GM19463 (cell line): ENCODE measurements at regions not wholly inside any gene's neighbourhood (a gene's known extent, or its start where the extent isn't known, plus 50 kb on each side); places are given as distances from the start of the nearest gene placed in this dataset.
A peak's percentile ranks its signal among the peaks of the same experiment; 100 is the strongest.

Source experiments
- ATAC-seq: cut with Tn5 transposase; IDR thresholded peaks from one replicate; pipeline ENCODE4 v1.9.1; 2021; ENCODE audit warnings: mild to moderate bottlenecking, moderate library complexity; ENCODE audit not compliant: unreplicated experiment

DNA sequence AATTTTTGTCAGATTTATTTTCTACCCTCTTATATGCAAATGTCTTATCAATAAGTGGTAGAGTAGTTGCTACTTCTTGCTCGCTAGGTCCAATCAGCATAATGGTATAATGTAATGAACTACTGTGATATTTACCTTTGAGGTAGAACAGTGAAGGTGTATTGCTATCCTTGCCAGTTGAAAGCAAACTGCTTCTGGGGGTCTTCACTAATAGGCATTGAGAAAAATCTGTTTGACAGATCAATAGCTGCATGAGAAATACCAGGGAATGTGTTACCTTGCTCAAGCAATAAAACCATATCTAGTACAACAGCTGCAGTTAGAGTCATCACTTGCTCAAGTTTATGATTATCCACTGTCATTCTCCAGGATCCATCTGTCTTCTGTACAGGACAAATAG, 50.1 kb upstream of the EFEMP1 start:
- ATAC-seq = no peak

DNA sequence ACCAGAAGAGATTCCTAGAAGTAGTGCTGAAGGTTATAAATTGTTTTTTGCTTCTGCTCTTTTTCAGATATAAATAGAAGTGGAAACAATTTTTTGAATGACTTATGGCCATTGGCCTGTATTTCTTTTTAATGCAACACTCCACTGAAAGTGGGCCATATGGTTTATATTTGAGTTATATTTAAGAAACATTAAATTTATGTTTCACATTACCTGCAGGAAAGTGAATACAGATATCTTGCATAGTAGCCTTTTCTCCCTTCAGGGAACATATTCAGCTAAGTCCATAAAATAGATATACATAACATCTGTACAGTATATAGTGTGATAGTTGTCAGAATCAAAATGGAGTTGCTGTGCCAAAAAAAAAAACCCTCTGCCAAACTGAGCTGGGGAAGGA, 53.1 kb upstream of the EFEMP1 start:
- no peak for ATAC-seq

GRCh38 chr2:55985406-55985805, 61.8 kb upstream of the EFEMP1 start:
- peak; percentile 91 for ATAC-seq

- ATAC-seq = no peak
Observed at GRCh38 chr2:55986001-55986400, 62.4 kb upstream of the EFEMP1 start.

- no peak for ATAC-seq
Observed at GRCh38 chr2:55986700-55987440, 63.3 kb upstream of the EFEMP1 start.

DNA sequence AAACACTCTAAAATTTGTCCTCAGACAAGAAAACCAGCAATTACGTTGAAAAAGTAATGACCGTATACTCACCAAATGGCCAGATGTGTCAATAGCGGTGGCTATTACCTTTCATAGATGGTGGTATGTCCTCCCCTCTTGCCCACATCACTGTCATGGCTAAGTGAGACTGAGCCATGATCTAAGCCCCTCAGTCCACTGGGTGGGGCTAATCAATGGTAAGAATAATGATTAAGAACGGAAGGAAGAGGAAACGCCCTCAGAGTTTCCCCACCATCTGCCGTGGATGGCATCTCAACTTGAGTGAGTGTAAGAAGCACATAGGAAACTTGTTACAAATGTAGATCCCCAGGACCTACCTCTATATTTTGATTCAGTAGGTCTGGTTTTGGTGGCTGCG, 65.8 kb upstream of the EFEMP1 start:
- ATAC-seq = no peak

GRCh38 chr2:55992455-55992854, 68.9 kb upstream of the EFEMP1 start:
- no peak for ATAC-seq

DNA sequence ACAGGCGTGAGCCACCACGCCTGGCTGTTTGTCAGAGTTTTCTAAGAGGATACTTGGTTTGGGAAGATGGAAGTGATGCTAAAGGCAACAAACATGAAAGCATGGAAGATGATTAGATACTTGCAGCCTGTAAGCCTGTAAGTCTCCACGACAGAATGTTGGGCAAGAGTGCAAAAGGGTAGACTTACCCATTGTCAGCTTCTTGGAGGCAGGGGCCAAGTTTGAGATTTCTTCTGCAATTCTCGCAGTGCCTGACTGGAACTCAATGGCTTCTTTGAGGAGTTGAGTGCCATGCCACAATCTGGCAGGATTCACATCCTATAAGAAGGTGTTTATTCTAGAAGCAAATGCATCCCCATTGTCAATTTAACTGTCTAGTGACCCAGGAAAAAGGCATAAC, 70.1 kb upstream of the EFEMP1 start:
- no peak for ATAC-seq

DNA sequence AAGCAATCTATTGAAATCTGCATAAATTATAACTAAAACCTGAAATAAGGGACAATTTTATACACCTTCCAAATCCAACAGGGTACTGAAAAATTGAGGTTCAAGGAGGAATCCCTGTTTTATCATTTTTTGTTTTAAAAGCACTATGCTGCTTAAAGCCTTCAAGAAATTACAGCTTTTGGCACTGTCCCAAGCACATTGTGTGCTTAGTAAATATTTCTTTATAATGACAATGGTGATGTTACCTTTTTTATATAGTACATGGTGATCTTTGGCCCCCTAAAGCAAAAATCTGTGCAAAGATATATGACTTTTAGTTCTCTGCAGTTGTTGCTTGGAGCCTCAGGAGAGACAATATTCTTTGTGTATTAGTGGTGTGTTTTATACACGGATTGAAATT, 71.6 kb upstream of the EFEMP1 start:
- ATAC-seq = no peak

- no peak for ATAC-seq
Observed at GRCh38 chr2:55995902-55996301, 72.3 kb upstream of the EFEMP1 start.

DNA sequence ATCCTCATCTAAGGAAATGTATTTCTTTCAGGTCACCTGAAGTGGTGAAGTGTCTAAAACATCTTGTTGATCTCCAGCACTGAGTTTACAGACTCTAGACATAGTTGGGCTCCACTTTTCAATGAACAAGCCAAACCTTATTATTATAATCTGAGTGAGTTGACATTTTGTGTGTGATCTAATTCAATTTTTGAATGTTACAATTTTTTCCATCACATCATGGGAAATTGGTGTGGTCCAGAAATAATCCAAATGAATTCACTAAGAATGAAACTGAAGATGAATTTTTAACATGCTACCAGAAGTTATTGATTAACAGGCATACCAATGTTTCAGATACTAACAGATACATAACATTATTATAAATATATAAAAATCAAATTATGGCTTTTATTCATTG, 75.6 kb upstream of the EFEMP1 start:
- no peak for ATAC-seq

- ATAC-seq = no peak
Observed at GRCh38 chr2:55999790-56000189, 76.2 kb upstream of the EFEMP1 start.

- ATAC-seq = no peak
Observed at GRCh38 chr2:56001947-56002346, 78.4 kb upstream of the EFEMP1 start.

DNA sequence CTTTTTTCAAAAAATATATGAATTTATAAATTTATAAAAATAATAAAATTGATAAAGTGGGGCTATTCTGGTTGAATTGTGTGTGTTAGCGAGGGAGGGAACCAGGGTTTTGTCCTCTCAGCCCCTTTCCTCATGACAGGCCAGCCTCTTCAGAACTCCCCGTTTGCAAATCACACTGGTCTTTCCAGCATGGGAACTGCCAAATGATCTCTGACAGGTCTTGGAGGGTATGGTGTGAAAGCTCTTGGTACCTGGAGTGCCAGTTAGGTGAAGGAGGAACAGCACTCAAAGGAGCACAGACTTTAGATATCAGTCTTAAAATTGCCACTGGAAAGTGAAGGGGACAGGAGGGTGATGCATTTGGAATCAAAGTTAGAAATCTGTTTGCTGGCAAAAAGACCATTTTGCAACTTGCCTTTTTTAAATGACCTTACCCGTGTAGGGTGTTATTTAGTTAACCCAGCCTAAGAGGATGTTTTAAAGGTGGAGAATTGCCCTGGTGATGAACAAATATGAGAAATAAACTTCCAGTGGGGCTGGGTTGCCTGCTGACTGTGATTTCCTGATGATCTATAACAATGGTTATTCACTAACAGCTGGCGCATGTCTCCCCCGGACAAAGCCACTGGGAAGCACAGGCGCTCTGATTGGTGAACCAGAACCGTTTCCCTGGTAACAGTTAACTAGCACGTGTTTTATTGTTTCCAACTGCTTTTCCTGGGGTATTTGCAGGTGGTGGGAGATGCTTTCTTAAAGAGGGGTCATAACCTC, 85.3 kb upstream of the EFEMP1 start:
- no peak for ATAC-seq

GRCh38 chr2:56009758-56010458, 86.3 kb upstream of the EFEMP1 start:
- ATAC-seq = no peak

GRCh38 chr2:56011624-56012023, 88.0 kb upstream of the EFEMP1 start:
- ATAC-seq = no peak

DNA sequence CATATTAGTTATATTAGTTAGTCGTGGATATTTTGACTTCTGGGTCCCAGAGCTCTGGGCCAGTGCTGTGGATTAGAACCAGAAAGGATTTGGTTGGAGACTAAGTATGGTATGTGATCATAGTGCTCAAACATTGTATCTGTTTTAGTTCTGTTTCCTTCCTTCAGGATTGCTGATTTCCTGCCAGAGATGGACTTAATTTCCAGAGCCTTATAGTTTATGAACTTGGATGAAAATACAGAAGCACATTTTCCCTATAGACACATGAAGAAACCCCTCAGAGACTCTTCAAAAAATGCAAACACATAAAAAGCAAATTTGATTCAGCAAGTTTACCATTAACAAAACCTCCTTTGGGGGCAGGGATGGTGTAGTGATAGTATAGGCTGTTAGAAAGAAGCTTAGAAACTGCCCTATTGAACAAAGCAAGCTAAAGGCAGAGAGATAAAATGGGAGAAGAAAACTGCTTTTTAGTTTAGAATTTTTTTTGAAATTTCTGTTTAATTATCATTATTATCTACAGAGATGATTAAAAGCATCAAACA, 88.7 kb upstream of the EFEMP1 start:
- ATAC-seq = no peak

DNA sequence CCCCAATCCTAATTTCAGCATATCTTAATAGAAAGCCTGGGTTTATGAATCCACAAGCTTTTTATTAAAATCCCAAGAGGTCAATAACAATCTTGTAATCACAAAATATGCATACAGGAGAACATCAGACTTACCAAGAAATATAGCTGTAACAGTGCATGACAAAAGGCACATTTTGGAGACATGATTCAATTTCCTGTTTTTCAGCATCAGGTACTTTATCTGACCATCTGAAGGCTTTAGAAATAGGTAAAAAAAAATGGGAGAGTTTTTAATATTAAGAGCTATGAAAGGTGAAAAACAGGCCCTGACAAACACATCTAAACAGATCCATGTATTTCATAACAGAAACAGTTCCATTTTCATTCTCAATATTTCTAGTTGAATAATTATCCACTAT, 89.9 kb upstream of the EFEMP1 start:
- ATAC-seq = no peak

- ATAC-seq = no peak
Observed at GRCh38 chr2:56014046-56014730, 90.6 kb upstream of the EFEMP1 start.

DNA sequence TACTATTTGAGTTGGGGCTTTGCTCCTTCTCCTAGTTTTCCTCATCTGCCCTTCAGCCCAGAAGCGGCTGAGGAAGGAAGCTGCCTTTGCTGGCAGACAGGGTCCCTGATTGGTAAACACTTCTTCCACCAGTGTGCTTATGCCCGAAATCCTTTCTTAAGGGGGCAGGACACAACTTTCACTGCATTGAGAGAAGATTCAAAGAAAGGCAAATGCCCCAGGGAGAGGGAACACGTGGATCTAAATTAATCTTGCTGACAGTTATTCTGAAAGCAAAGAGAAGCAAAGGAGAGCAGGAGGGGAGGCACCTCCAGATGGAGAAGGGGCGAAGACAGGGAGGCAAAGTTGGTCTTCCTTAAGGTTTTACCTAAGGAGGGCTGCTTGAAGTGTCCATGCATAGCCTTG, 92.1 kb upstream of the EFEMP1 start:
- ATAC-seq = no peak

DNA sequence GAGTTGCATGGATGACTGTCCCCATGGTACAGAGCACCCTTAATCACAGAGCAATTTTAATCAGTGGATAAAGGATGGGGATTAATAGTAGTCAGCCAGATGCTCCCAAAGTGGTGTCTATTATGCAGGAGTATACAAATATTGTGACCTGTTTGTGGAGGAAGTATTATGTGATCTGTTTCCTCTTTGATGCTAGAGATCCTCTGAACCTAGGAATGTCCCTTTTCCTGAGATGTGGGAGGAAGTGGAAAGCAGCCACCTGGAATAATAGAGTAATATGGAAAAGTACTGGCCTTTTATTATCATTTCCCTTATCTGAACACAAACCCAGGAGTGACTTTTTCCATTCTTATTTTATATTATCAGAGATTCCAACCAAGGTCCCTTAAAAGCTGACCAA, 94.2 kb upstream of the EFEMP1 start:
- ATAC-seq = no peak
